ENCODE measurements at regions not wholly inside any gene's neighbourhood (a gene's known extent, or its start where the extent isn't known, plus 50 kb on each side); places are given as distances from the start of the nearest gene placed in this dataset.

DNA sequence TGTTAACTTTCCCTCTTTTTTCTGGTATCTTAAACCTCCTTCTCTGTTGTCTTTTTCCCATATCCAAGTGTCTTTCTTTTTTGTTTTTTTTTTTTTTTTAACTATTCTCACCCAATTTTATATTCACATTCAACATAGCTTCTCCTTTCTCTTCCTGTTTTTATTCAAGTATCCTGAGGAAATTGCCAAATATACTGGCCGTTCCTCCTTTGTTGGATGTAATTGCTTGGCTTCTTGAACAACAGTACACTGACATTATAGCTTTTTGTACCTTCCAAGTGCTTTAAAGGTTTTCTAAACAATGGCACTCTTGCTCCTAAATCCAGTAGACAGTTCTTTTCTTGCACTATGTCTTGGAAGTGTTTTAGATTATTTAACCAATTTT, 1146.8 kb downstream of the MAT2B start:
- Histone ChIP-seq H3K4me1 (ENCODE audit: control insufficient read depth, extremely low read depth, insufficient read depth, low read length) (no peaks in the 10 kb centered on the region), H3K9me1 (ENCODE audit: control insufficient read depth, extremely low read depth, insufficient read depth, low read length) (no peaks in the 10 kb centered on the region), H4K20me1 (ENCODE audit: control insufficient read depth, extremely low read depth, insufficient read depth, low read length) (no peaks in the 10 kb centered on the region), H3K27ac (ENCODE audit: control insufficient read depth, insufficient read depth, low read length) (no peak overlapping the region), H3K36me3 (ENCODE audit: control insufficient read depth in 2 of 2, extremely low read depth in 1 of 2, insufficient read depth in 2 of 2, low read length in 2 of 2) (no peaks in the 10 kb centered on the region), H3K9ac (ENCODE audit: control insufficient read depth, extremely low read depth, insufficient read depth, low read length) (no peak overlapping the region), H3K27me3 (ENCODE audit: control insufficient read depth, extremely low read depth, insufficient read depth, low read length) (no peaks in the 10 kb centered on the region), H3K9me3 (ENCODE audit: control insufficient read depth, low read depth, low read length) (no peaks in the 10 kb centered on the region), H2AFZ (ENCODE audit: control insufficient read depth, low read length) (no peak overlapping the region), H3K4me2 (ENCODE audit: control insufficient read depth, extremely low read depth, insufficient read depth, low read depth, low read length) (no peak overlapping the region), H3K4me3 (ENCODE audit: control insufficient read depth in 2 of 3, extremely low read depth in 1 of 3, insufficient read depth in 2 of 3, low read depth in 1 of 3, low read length in 3 of 3) (no peak overlapping the region), H3K79me2 (ENCODE audit: control insufficient read depth, insufficient read depth, low read length) (no peaks in the 10 kb centered on the region)
- FAIRE-seq (no peak), DNase-seq (ENCODE audit: low read depth, low spot score) (no peak)
- dilution Hi-C loops (cut with MboI; ENCODE audit: extremely low pct_ligation_motif_present, low sequenced_read_pairs): no loop called here
- TF ChIP-seq EZH2 (IDR thresholded peaks at IDR 0.05; ENCODE audit: low read length): no peak
- TF ChIP-seq, protein P1, sequence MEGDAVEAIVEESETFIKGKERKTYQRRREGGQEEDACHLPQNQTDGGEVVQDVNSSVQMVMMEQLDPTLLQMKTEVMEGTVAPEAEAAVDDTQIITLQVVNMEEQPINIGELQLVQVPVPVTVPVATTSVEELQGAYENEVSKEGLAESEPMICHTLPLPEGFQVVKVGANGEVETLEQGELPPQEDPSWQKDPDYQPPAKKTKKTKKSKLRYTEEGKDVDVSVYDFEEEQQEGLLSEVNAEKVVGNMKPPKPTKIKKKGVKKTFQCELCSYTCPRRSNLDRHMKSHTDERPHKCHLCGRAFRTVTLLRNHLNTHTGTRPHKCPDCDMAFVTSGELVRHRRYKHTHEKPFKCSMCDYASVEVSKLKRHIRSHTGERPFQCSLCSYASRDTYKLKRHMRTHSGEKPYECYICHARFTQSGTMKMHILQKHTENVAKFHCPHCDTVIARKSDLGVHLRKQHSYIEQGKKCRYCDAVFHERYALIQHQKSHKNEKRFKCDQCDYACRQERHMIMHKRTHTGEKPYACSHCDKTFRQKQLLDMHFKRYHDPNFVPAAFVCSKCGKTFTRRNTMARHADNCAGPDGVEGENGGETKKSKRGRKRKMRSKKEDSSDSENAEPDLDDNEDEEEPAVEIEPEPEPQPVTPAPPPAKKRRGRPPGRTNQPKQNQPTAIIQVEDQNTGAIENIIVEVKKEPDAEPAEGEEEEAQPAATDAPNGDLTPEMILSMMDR (optimal IDR thresholded peaks at IDR 0.05 in 1 of 3, IDR thresholded peaks at IDR 0.05 in 1 of 3, conservative IDR thresholded peaks at IDR 0.05 in 1 of 3; ENCODE audit: extremely low read depth in 1 of 3, insufficient read depth in 2 of 3, low read length in 3 of 3): no peak

DNA sequence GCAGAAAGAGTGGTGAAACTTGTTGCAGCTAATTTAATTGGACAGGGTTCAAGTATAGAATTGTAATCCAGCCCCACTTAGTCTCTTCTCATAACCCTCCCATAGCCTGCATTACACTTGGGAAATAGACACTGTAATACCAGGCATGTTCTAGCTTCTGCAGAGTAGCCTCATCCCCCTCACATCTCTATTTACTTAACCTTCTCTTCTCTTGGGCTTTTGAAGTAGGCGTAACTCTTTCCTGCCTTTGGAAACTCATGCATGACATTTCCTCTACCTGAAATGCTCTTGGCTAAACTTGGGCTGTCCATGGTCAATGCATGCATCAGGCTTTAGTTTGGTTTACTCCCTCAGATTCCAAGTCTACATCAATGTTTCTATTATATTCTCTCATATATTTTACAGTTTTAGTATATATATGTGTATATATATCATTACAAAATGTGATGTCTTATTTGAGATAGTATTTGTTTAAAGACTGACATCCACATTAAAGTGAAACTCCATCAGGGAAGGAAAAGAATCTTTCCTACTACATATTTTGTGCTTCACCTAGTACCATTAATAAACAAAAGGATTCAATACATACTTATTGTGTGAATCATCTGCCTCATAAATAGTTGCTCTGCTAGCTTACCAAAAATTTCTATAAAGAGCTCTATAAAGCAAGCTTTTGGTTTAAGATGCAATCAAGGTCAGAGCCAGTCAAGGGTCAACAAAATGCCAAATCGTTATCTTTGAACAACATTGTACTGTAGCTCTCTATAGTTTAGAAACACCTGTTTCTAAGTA, 1158.0 kb downstream of the MAT2B start:
- Histone ChIP-seq H3K9me3 (ENCODE audit: control insufficient read depth, low read depth, low read length) (no peaks in the 10 kb centered on the region), H3K27me3 (ENCODE audit: control insufficient read depth, extremely low read depth, insufficient read depth, low read length) (no peaks in the 10 kb centered on the region), H2AFZ (ENCODE audit: control insufficient read depth, low read length) (no peak overlapping the region), H3K9ac (ENCODE audit: control insufficient read depth, extremely low read depth, insufficient read depth, low read length) (no peak overlapping the region), H4K20me1 (ENCODE audit: control insufficient read depth, extremely low read depth, insufficient read depth, low read length) (no peaks in the 10 kb centered on the region), H3K36me3 (ENCODE audit: control insufficient read depth in 2 of 2, extremely low read depth in 1 of 2, insufficient read depth in 2 of 2, low read length in 2 of 2) (no peaks in the 10 kb centered on the region), H3K4me2 (ENCODE audit: control insufficient read depth, extremely low read depth, insufficient read depth, low read depth, low read length) (no peak overlapping the region), H3K4me3 (ENCODE audit: control insufficient read depth in 2 of 3, extremely low read depth in 1 of 3, insufficient read depth in 2 of 3, low read depth in 1 of 3, low read length in 3 of 3) (no peak overlapping the region), H3K27ac (ENCODE audit: control insufficient read depth, insufficient read depth, low read length) (no peak overlapping the region), H3K9me1 (ENCODE audit: control insufficient read depth, extremely low read depth, insufficient read depth, low read length) (no peaks in the 10 kb centered on the region), H3K4me1 (ENCODE audit: control insufficient read depth, extremely low read depth, insufficient read depth, low read length) (no peaks in the 10 kb centered on the region), H3K79me2 (ENCODE audit: control insufficient read depth, insufficient read depth, low read length) (no peaks in the 10 kb centered on the region)
- DNase-seq (ENCODE audit: low read depth, low spot score) (no peak), FAIRE-seq (no peak)
- dilution Hi-C loops (cut with MboI; ENCODE audit: extremely low pct_ligation_motif_present, low sequenced_read_pairs): no loop called here
- no peak for TF ChIP-seq EZH2 (IDR thresholded peaks at IDR 0.05; ENCODE audit: low read length)
- TF ChIP-seq, protein P1 (optimal IDR thresholded peaks at IDR 0.05 in 1 of 3, IDR thresholded peaks at IDR 0.05 in 1 of 3, conservative IDR thresholded peaks at IDR 0.05 in 1 of 3; ENCODE audit: extremely low read depth in 1 of 3, insufficient read depth in 2 of 3, low read length in 3 of 3): no peak

Data from keratinocyte (primary cell).